GM12875 (cell line): ENCODE measurements at regions not wholly inside any gene's neighbourhood (a gene's known extent, or its start where the extent isn't known, plus 50 kb on each side); places are given as distances from the start of the nearest gene placed in this dataset.

Experiments
- H3K4me3 ChIP-seq: one replicate; pipeline ENCODE4 v1.5.1; 2011; ENCODE audit warnings: low read depth, low read length, control low read depth
- CTCF ChIP-seq: IDR thresholded peaks from 2 replicates; pipeline ENCODE4 v1.5.1; 2011; ENCODE audit warnings: low read depth, mild to moderate bottlenecking, control low read depth, inconsistent platforms, low read length, moderate library complexity, borderline replicate concordance; ENCODE audit not compliant: insufficient read depth

GRCh38 chr20:60490217-60491050 lies 532.2 kb downstream of the CDH26 start:
- no peak for TF ChIP-seq CTCF
- H3K4me3 ChIP-seq, result no peak overlapping the region

GRCh38 chr20:60491051-60491581 lies 532.9 kb downstream of the CDH26 start:
- no peak for TF ChIP-seq CTCF
- no peak overlapping the region for H3K4me3 ChIP-seq

GRCh38 chr20:60494476-60494875 lies 536.3 kb downstream of the CDH26 start:
- no peak overlapping the region for H3K4me3 ChIP-seq
- TF ChIP-seq CTCF, result no peak

- no peak overlapping the region for H3K4me3 ChIP-seq
- TF ChIP-seq CTCF, result no peak
Measured at GRCh38 chr20:60497298-60498035, 539.2 kb downstream of the CDH26 start.

- TF ChIP-seq CTCF, result no peak
- no peak overlapping the region for H3K4me3 ChIP-seq
Measured at GRCh38 chr20:60500038-60500701, 541.9 kb downstream of the CDH26 start.

GRCh38 chr20:60501048-60501447 lies 542.8 kb downstream of the CDH26 start:
- H3K4me3 ChIP-seq, result no peak overlapping the region
- no peak for TF ChIP-seq CTCF

- no peak for TF ChIP-seq CTCF
- no peak overlapping the region for H3K4me3 ChIP-seq
Measured at GRCh38 chr20:60502881-60503280, 544.7 kb downstream of the CDH26 start.
